Stomach (tissue), 8 donors: ENCODE measurements at regions not wholly inside any gene's neighbourhood (a gene's known extent, or its start where the extent isn't known, plus 50 kb on each side); places are given as distances from the start of the nearest gene placed in this dataset.

Source experiments
- DNase-seq, 2 donors: peaks; one replicate each; pipeline versions ENCODE4 v3.0.0 to v3.0.0-alpha.2; 2013 to 2019
- H3K27ac ChIP-seq, 5 donors: fragments of 200-600 bp in 4 of 5; sonication (generic) in 4 of 5; one replicate each; pipeline ENCODE4 v1.5.1; 2013 to 2019; ENCODE audit warnings: mild to moderate bottlenecking in 1 of 5, moderate library complexity in 1 of 5
- H3K27me3 ChIP-seq, 3 donors: fragments of 200-600 bp; sonication (generic); one replicate each; pipeline ENCODE4 v1.5.1; 2017 to 2019; ENCODE audit warnings: mixed run types in 1 of 3
- H3K36me3 ChIP-seq, 4 donors: fragments of 200-600 bp; sonication (generic); 1 replicate in 3 of 4; 2 replicates in 1 of 4; pipeline ENCODE4 v1.5.1; 2016 to 2019
- H3K4me1 ChIP-seq, 4 donors: fragments of 200-600 bp; sonication (generic); one replicate each; pipeline ENCODE4 v1.5.1; 2016 to 2019
- H3K4me3 ChIP-seq, 4 donors: fragments of 200-600 bp; sonication (generic) in 3 of 4; one replicate each; pipeline ENCODE4 v1.5.1; 2016 to 2019; ENCODE audit warnings: mild to moderate bottlenecking in 1 of 4
- H3K9me3 ChIP-seq, 4 donors: fragments of 200-600 bp; sonication (generic); one replicate each; pipeline ENCODE4 v1.5.1; 2016 to 2019
- CTCF ChIP-seq, 7 experiments: fragments of 450-650 bp in 4 of 7; fragments of 200-600 bp in 3 of 7; sonication (generic) in 3 of 7; IDR thresholded peaks; one replicate each; pipeline ENCODE4 v1.5.1; 2016 to 2019; ENCODE audit warnings: antibody characterized with exemption in 7 of 7, control low read depth in 2 of 7, mild to moderate bottlenecking in 1 of 7
- EP300 ChIP-seq: sonication (generic); formaldehyde crosslinking; IDR thresholded peaks from one replicate; pipeline ENCODE4 v1.6.1; 2017; ENCODE audit warnings: antibody characterized with exemption
- POLR2A ChIP-seq, 4 donors: fragments of 450-650 bp; IDR thresholded peaks; one replicate each; pipeline ENCODE4 v1.6.1; 2016; ENCODE audit warnings: antibody characterized with exemption in 4 of 4, control low read depth in 2 of 4, mild to moderate bottlenecking in 1 of 4, moderate library complexity in 1 of 4
- POLR2AphosphoS5 ChIP-seq, 3 donors: sonication (generic); formaldehyde crosslinking; IDR thresholded peaks; one replicate each; pipeline ENCODE4 v1.6.1; 2016; ENCODE audit warnings: antibody characterized with exemption in 3 of 3
- WGBS, 5 donors: extraction: QIAGEN DNeasy Blood & Tissue Kit in 3 of 5; methylation state at CpG; one replicate each; pipeline versions ENCODE4 v1.1.5 to v1.1.7; 2013 to 2018; 5-methylcytosine and 5-hydroxymethylcytosine counted together
- intact Hi-C: fragments of 100-400 bp; cut with DNase I; formaldehyde crosslinking; loops from one replicate; pipeline ENCODE4 v1.15.1; 2023; ENCODE audit warnings: low total_unique reads
- donor health status: healthy with polysubstance abuse.
- donor health status: Bipolar disorder and iron deficiency.
- donor health status: healthy.

GRCh38 chr16:35642322-35642835, 2183.0 kb downstream of the TP53TG3F start:
- TF ChIP-seq POLR2A (IDR thresholded peaks at IDR 0.05) (no peak), CTCF (IDR thresholded peaks at IDR 0.05) (no peak), EP300 (no peak), POLR2AphosphoS5 (IDR thresholded peaks at IDR 0.05) (no peak)
- no peak for DNase-seq
- Histone ChIP-seq H3K4me3 (no peak overlapping the region), H3K9me3 (peaks cover 0 to 59% (median 44%) of the 10 kb centered on the region in 4 donors), H3K36me3 (no peaks in the 10 kb centered on the region), H3K27ac (no peak overlapping the region), H3K27me3 (no peaks in the 10 kb centered on the region), H3K4me1 (no peaks in the 10 kb centered on the region)
- intact Hi-C loops = no loop called here
- WGBS, 5 donors = 51 to 66% (median 55%) methylated on average over 3 to 4 of the region's 4 CpGs

- no peak overlapping the region for H3K4me3 ChIP-seq
- no peaks in the 10 kb centered on the region for H3K27me3 ChIP-seq
- peaks cover 2 to 38% (median 19%) of the 10 kb centered on the region in 4 donors for H3K9me3 ChIP-seq
- intact Hi-C loops = no loop called here
- DNase-seq = no peak
- TF ChIP-seq POLR2AphosphoS5 (IDR thresholded peaks at IDR 0.05) = no peak
- no peak for TF ChIP-seq POLR2A (IDR thresholded peaks at IDR 0.05)
- TF ChIP-seq CTCF (IDR thresholded peaks at IDR 0.05) = no peak
- TF ChIP-seq EP300 = no peak
- WGBS, 5 donors = 63 to 83% (median 80%) methylated on average over 1 of the region's 1 CpG
- H3K4me1 ChIP-seq = no peaks in the 10 kb centered on the region
- no peak overlapping the region for H3K27ac ChIP-seq
- H3K36me3 ChIP-seq = no peaks in the 10 kb centered on the region
These were observed 2192.4 kb downstream of the TP53TG3F start for GRCh38 chr16:35651841-35652240.

GRCh38 chr16:35664091-35664693, 2204.8 kb downstream of the TP53TG3F start:
- Histone ChIP-seq H3K27me3 (no peaks in the 10 kb centered on the region), H3K4me1 (no peaks in the 10 kb centered on the region), H3K4me3 (no peak overlapping the region), H3K36me3 (no peaks in the 10 kb centered on the region), H3K9me3 (peaks cover 7 to 57% (median 34%) of the 10 kb centered on the region in 4 donors), H3K27ac (no peak overlapping the region)
- TF ChIP-seq POLR2AphosphoS5 (IDR thresholded peaks at IDR 0.05) (no peak), CTCF (IDR thresholded peaks at IDR 0.05) (no peak), POLR2A (IDR thresholded peaks at IDR 0.05) (no peak), EP300 (no peak)
- WGBS, 5 donors = 72 to 92% (median 79%) methylated on average over 3 of the region's 3 CpGs
- DNase-seq = no peak
- intact Hi-C loops = no loop called here

- 55 to 69% (median 63%) methylated on average over 4 of the region's 4 CpGs for WGBS, 5 donors
- intact Hi-C loops = no loop called here
These were observed 2225.7 kb downstream of the TP53TG3F start for GRCh38 chr16:35685085-35685484.

More at GRCh38 chr16:35685085-35685484, 2225.7 kb downstream of the TP53TG3F start:
- Histone ChIP-seq H3K27ac (no peak overlapping the region), H3K27me3 (no peaks in the 10 kb centered on the region), H3K9me3 (peaks cover 0 to 86% (median 74%) of the 10 kb centered on the region in 4 donors), H3K36me3 (no peaks in the 10 kb centered on the region), H3K4me1 (no peaks in the 10 kb centered on the region), H3K4me3 (no peak overlapping the region)
- TF ChIP-seq CTCF (IDR thresholded peaks at IDR 0.05) (no peak), POLR2A (IDR thresholded peaks at IDR 0.05) (no peak), POLR2AphosphoS5 (IDR thresholded peaks at IDR 0.05) (no peak), EP300 (no peak)
- no peak for DNase-seq
